Anterior cingulate cortex (tissue), 58 donors: ENCODE measurements at regions not wholly inside any gene's neighbourhood (a gene's known extent, or its start where the extent isn't known, plus 50 kb on each side); places are given as distances from the start of the nearest gene placed in this dataset.
"Not testable (repeated sequence)": the region's sequence is repeated elsewhere in the genome, so short reads cannot be mapped to it uniquely, and the experiment has no call there.

Experiments used
- DNase-seq, 58 donors: peaks; one replicate each; lab custom pipeline; 2025; lab: John Stamatoyannopoulos, UW

- no peak for DNase-seq
Observed at GRCh38 chr9:82115900-82116299, 127.3 kb downstream of the SPATA31D1 start.

GRCh38 chr9:82116556-82116955 lies 128.0 kb downstream of the SPATA31D1 start:
- DNase-seq = no peak

DNA sequence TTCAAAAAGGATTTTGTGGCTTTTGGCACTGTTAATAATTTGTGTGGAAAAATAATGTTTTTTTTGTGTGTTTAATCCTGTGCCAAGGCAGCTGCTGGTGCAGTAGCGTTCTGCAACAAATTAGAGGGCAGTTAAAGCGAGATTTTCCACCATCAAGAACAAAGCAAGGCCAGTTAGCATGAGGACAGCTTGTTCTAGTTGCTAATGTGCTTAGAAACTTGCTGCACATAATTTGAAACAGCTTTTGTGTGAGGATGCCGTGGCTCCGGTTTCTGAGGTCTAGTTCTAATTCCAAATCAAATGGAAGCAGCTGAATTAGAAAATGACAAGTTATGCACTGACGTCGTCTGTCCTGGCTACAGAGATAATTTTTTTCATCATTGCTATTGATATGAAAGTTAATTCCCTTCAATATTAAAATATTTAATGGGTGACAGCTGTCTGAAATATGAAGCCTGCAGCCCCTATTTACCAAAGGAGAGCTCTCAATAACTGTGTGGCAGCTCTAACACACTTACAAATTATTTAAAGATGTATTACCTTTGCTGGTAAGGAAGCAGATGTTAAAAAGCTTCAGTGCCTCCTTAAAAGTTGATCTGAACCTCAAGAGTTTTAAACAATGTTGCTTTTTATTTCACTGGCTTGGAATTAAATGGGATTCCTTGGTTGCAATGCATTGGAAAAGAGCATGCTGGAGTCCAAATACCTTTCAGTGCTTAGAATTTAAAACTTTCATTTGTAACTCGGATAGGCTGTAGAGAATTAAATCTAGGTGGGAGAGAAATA lies 128.6 kb downstream of the SPATA31D1 start:
- peak in 39 of 58 donors; percentile 4 to 86 (median 32) for DNase-seq

GRCh38 chr9:82122731-82123130 lies 134.2 kb downstream of the SPATA31D1 start:
- DNase-seq = no peak

DNA sequence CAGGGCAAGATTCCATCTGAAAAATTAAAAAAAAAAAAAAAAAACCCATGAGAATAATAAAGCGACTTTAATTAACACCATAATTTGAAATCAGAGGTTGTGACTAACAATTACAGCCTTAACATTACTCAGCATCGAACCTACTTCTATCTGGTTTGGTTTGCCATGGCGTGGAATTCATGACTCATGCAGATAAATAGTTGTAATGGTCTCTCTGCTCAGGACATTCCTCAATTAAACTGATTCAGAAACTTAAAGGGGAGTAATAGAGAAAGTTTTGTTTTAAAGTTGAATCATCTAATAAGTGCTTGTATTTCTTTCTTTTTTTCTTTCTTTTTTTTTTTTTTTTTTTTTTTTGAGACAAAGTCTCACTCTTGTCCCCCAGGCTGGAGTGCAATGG lies 135.5 kb downstream of the SPATA31D1 start:
- no peak for DNase-seq

DNA sequence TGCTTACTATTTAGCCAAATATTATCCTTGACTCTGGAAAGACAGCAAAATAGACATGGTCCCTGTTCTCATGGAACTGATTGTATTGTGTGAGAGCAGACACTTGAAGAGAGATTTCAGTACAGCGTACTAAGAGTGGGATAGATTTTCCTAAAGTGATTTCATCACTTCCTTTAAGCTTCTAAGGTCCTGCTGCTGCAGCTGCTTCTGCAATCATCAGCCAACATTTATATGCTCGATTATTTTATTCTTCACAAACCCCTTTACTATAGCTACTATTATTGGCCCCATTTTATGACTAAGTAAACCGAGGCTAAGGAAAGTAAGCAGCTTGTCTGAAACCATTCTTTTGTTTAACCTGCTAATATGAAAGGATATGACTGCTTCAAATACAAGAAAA lies 137.7 kb downstream of the SPATA31D1 start:
- no peak for DNase-seq

DNA sequence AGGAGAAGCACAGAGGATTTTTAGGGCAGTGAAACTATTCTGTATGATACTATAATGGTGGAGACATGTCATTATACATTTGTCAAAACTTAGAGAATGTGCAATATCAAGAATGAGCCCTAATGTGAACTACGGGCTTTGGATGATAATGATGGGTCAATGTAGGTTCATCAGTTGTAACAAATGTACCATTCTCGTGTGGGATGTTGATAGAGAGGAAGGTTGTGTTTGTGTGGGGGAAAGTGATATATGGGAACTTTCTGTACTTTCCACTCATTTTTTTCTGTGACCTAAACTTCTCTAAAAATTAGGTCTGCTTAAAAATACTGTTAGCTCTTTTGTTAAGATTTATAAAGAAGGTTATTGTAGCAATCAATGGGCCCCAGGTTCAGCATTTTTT lies 138.9 kb downstream of the SPATA31D1 start:
- no peak for DNase-seq

DNA sequence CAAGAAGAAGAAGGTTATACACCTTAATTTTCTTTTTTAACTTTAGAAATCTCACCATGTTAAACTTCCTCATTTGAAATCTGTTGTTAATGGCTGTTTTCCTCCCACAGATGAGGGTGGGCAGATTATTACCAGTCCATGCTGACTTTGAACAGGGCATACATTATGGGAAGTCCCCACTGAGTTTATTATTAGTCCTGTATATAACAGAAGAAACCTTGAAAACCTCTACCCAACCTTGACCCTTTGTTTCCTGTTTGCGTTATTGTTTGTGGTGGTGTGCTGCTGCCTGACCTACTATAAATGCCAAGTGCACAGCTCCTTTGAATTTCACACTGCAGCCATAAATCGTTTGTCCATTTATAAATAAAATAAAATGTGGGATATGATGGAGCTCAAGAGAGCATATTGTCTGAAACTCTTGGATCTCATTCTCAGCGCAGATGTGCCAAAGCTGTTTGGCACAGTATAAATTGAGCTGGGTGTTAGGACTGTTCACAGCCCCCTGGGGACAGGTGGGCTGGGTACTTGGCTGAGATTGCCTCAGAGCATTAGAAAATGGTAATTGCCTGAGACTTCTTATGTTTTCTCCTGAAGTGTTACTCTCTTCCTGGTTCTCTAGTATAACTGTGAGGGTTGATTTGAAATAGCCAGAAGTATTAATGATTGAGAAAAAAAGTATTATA lies 139.6 kb downstream of the SPATA31D1 start:
- DNase-seq = peak in 8 of 58 donors; percentile 1 to 43 (median 20)

- no peak for DNase-seq
Observed at GRCh38 chr9:82129708-82130107, 141.1 kb downstream of the SPATA31D1 start.

DNA sequence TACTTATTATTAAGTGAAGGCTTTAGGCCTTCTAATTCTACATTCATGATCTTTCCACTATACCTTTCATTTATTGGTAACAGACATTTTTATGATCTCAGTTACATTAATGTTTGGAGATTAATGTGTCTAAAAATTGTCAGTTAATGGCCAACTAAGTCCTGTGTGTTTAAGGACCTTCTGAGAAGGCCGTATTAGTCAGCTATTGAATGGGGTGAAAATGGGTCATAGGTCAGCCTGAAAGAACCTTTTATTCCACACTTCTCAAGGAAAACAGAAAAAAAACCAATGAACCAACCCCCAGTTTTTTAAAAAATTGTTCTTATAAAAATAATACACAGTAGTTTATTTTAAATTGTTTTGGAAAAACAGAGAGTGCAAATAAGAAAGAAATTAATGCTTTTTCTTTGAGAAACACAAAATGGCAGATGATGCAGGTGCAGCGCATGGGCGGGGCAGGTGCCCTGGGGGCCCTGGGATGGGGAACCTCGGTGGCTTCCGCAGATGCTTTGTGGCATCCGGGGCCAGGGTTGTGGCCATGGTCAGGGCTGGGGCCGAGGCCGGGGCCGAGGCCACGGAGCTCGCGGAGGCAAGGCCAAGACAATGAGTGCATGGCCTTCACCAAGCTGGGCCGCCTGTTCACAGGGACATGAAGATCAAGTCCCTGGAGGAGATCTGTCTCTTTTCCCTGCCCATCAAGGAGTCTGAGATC lies 141.9 kb downstream of the SPATA31D1 start:
- no peak for DNase-seq

DNA sequence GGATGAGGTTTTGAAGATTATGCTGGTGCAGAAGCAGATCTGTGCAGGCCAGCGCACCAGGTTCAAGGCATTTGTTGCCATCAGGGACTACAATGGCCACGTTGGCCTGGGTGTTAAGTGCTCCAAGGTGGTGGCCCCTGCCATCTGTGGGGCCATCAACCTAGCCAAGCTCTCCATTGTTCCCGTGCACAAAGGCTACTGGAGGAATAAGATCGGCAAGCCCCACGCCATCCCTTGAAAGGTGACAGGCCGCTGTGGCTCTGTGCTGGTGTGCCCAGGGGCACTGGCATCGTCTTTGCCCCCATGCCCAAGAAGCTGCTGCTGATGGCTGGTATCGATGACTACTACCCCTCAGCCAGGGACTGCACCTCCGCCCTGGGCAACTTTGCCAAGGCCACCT lies 142.5 kb downstream of the SPATA31D1 start:
- no peak for DNase-seq

DNA sequence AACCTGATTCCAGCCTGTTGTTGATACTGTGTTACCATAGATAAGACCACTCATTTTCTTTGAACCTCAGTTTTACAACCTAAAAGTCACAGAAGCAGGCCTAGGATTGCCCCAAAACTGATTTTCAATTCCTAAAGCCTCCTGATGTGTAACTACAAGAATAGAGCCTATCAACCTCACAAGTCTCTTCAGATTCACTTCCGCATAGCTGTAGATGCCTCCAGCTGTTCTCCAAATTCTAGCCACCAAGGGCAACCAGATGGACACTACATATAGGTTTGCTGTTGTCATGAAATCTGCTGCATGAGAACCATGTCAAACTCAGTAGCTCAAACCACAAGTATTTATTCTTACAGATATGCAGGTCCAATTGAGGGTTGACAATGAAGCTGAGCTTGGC lies 143.5 kb downstream of the SPATA31D1 start:
- DNase-seq = no peak

GRCh38 chr9:82134010-82134409 lies 145.4 kb downstream of the SPATA31D1 start:
- no peak for DNase-seq

DNA sequence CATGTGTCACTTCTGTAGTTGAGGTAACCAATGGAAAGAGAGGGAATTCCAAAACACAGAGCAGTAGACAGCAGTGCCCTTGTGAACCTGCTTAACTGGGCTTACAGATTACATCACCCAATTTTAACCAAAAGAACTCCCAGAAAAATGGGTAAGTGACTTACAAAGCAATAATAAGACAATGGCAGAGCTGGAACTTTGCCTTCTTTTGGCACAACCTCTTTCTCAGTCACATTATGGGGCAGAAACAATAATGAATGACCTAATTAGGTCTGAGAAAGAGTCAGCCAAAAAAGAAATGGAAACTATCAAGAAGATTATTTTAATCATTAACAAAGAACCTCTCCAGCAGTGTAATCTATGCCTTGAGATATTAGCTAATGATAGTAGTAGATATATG lies 146.5 kb downstream of the SPATA31D1 start:
- no peak for DNase-seq

DNA sequence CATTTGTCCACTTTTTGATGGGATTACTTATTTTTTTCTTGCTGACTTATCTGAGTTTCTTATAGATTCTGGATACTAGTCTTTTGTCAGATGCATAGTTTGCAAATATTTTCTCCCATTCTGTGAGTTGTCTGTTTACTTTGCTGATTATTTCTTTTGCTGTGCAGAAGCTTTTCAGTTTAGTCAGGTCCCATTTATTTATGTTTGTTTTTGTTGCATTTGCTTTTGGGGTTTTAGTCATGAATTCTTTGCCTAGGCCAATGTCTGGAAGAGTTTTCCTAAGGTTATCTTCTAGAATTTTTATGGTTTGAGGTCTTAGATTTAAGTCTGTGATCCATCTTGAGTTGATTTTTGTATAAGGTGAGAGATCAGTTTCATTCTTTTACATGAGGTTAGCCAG lies 149.5 kb downstream of the SPATA31D1 start:
- not testable (repeated sequence) for DNase-seq

GRCh38 chr9:82140471-82140870 lies 151.9 kb downstream of the SPATA31D1 start:
- DNase-seq = no peak

DNA sequence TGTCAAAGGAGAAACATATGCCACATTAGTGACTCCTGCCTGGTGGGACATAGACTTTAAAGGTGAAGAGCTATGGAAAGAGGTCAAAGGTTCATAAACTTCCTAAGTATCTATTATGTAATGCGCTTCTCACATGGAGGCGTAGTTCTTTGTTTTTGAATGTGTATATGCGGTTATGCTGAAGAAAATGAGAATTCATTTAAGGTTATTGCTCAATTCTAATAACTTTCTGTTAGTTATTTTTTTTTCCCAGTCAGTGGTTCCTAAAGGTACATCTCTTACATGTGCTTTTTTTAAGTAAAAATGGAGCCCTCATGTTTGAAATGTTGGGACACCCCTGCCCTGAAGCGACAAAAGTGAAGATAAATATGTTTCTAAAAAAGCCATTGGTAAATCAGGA lies 156.2 kb downstream of the SPATA31D1 start:
- no peak for DNase-seq

DNA sequence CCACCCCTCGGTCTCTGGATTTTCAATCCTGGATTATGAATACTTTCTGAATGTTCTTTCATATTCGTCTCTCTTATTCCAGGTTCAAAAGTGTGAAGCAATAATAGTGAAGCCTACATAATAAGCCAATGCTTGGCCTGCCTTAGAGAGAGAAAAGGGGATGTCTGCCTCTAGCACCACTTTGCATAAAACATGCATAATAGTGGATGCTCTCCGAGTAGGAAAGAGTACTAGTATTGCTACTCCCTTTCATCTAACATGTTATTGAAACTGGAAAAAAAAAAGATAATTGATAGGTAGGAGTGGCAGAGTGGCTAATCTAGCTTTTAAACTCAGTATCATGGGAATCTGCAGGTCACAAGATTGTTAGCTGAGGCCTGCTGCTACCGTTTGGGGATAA lies 158.1 kb downstream of the SPATA31D1 start:
- no peak for DNase-seq

DNA sequence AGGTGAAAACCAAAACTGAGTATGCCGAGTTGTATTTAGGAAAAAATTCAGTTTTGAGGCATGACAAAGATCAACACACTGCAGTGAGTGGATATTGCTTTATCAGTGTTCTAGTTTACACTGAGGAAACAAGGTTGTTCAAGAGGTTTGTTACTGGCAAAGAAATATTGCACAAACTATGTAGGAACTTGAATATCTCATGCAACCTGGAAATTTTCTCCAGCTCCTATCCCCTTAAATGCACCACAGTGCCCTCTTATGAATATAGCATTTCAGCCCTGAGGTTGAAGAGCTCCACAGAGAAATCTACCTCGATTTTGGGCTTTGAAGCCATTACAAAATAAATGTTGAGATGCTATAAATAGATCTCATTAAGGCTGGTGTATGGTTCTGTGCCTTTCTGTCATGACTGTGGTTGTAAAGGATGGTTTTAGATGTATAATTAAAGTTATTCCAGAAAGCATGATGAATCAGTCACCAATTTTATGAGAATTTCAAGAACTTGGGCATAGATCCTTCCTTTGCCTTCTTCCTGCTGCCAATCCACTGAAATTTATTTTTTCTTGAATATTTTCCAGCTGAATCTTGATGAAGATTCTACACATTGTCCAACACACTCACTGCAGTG lies 159.3 kb downstream of the SPATA31D1 start:
- DNase-seq = no peak

- no peak for DNase-seq
Observed at GRCh38 chr9:82148426-82148810, 159.8 kb downstream of the SPATA31D1 start.

- no peak for DNase-seq
Observed at GRCh38 chr9:82148901-82149461, 160.4 kb downstream of the SPATA31D1 start.
